BE2C (cell line): ENCODE measurements at regions not wholly inside any gene's neighbourhood (a gene's known extent, or its start where the extent isn't known, plus 50 kb on each side); places are given as distances from the start of the nearest gene placed in this dataset.
"Not testable (repeated sequence)": the region's sequence is repeated elsewhere in the genome, so short reads cannot be mapped to it uniquely, and the experiment has no call there.

ENCODE experiments used
- DNase-seq: peaks from one replicate; pipeline ENCODE4 v3.0.0-alpha.2; 2020
- H3K27me3 ChIP-seq: fragments of 250-450 bp; sonication (Bioruptor Pico); 2 replicates; pipeline ENCODE4 v1.5.1; 2020; ENCODE audit warnings: mild to moderate bottlenecking
- H3K36me3 ChIP-seq: fragments of 250-450 bp; sonication (Bioruptor Pico); 2 replicates; pipeline ENCODE4 v1.5.1; 2020; ENCODE audit warnings: mild to moderate bottlenecking
- H3K4me1 ChIP-seq: fragments of 250-450 bp; sonication (Bioruptor Pico); 2 replicates; pipeline ENCODE4 v1.5.1; 2020
- H3K4me3 ChIP-seq: 2 replicates; pipeline ENCODE4 v1.5.1; 2011; ENCODE audit warnings: low read depth, low read length
- H3K9me3 ChIP-seq: fragments of 250-450 bp; sonication (Bioruptor Pico); 2 replicates; pipeline ENCODE4 v1.5.1; 2020
- CTCF ChIP-seq: IDR thresholded peaks from 2 replicates; pipeline ENCODE4 v1.5.1; 2012; ENCODE audit warnings: mild to moderate bottlenecking, low read depth, low read length

GRCh38 chr13:96934889-96935489 lies 59.3 kb downstream of the OXGR1 start:
- H3K4me1 ChIP-seq, result no peaks in the 10 kb centered on the region
- no peak for DNase-seq

GRCh38 chr13:96925916-96926628 lies 68.2 kb downstream of the OXGR1 start:
- TF ChIP-seq CTCF, result no peak
- no peak for DNase-seq
- Histone ChIP-seq H3K9me3 (no peaks in the 10 kb centered on the region), H3K4me3 (no peak overlapping the region), H3K4me1 (no peaks in the 10 kb centered on the region), H3K27me3 (no peaks in the 10 kb centered on the region), H3K36me3 (no peaks in the 10 kb centered on the region)

More at GRCh38 chr13:96934889-96935489, 59.3 kb downstream of the OXGR1 start:
- no peak for TF ChIP-seq CTCF
- Histone ChIP-seq H3K36me3 (no peaks in the 10 kb centered on the region), H3K4me3 (no peak overlapping the region), H3K9me3 (no peaks in the 10 kb centered on the region), H3K27me3 (no peaks in the 10 kb centered on the region)

GRCh38 chr13:96925477-96925876 lies 68.8 kb downstream of the OXGR1 start:
- DNase-seq, result no peak
- TF ChIP-seq CTCF, result no peak
- no peaks in the 10 kb centered on the region for H3K36me3 ChIP-seq
- H3K27me3 ChIP-seq, result no peaks in the 10 kb centered on the region
- H3K4me1 ChIP-seq, result no peaks in the 10 kb centered on the region
- H3K4me3 ChIP-seq, result no peak overlapping the region
- H3K9me3 ChIP-seq, result no peaks in the 10 kb centered on the region

GRCh38 chr13:96918861-96919631 lies 75.2 kb downstream of the OXGR1 start:
- not testable (repeated sequence) for H3K4me1 ChIP-seq, DNase-seq, H3K27me3 ChIP-seq, H3K9me3 ChIP-seq, H3K36me3 ChIP-seq, H3K4me3 ChIP-seq

GRCh38 chr13:96904232-96904631 lies 90.0 kb downstream of the OXGR1 start:
- DNase-seq, result no peak
- peaks cover 8% of the 10 kb centered on the region for H3K4me1 ChIP-seq
- H3K9me3 ChIP-seq, result no peaks in the 10 kb centered on the region
- H3K4me3 ChIP-seq, result no peak overlapping the region
- no peaks in the 10 kb centered on the region for H3K27me3 ChIP-seq
- no peaks in the 10 kb centered on the region for H3K36me3 ChIP-seq
- no peak for TF ChIP-seq CTCF

- H3K9me3 ChIP-seq, result no peaks in the 10 kb centered on the region
- TF ChIP-seq CTCF, result no peak
Observed at GRCh38 chr13:96903085-96903484, 91.2 kb downstream of the OXGR1 start.

More at GRCh38 chr13:96903085-96903484, 91.2 kb downstream of the OXGR1 start:
- Histone ChIP-seq H3K36me3 (no peaks in the 10 kb centered on the region), H3K4me1 (peaks cover 8% of the 10 kb centered on the region), H3K4me3 (no peak overlapping the region), H3K27me3 (no peaks in the 10 kb centered on the region)
- no peak for DNase-seq
